Hepatocyte (in vitro differentiated cells): ENCODE measurements at regions not wholly inside any gene's neighbourhood (a gene's known extent, or its start where the extent isn't known, plus 50 kb on each side); places are given as distances from the start of the nearest gene placed in this dataset.

Experiments used
- DNase-seq: peaks from one replicate; pipeline ENCODE4 v3.0.0-alpha.2; 2016; ENCODE audit warnings: low spot score
- H2AFZ ChIP-seq: fragments of 200-600 bp; sonication (generic); 2 replicates; pipeline ENCODE4 v1.6.0; 2016; ENCODE audit warnings: antibody characterized with exemption, mild to moderate bottlenecking
- H3K27ac ChIP-seq: fragments of 200-600 bp; sonication (generic); 2 replicates; pipeline ENCODE4 v1.5.1; 2016; ENCODE audit warnings: mild to moderate bottlenecking
- H3K27me3 ChIP-seq: fragments of 200-600 bp; sonication (generic); 2 replicates; pipeline ENCODE4 v1.6.1; 2016
- H3K36me3 ChIP-seq: fragments of 200-600 bp; sonication (generic); replicated peaks from 2 replicates; pipeline ENCODE4 v1.5.1; 2016; ENCODE audit warnings: low read depth; ENCODE audit not compliant: insufficient read depth
- H3K4me1 ChIP-seq: fragments of 200-600 bp; sonication (generic); 2 replicates; pipeline ENCODE4 v1.5.1; 2016; ENCODE audit warnings: mild to moderate bottlenecking, moderate library complexity; ENCODE audit not compliant: insufficient read depth
- H3K4me2 ChIP-seq: fragments of 200-600 bp; sonication (generic); 2 replicates; pipeline ENCODE4 v1.6.0; 2016
- H3K4me3 ChIP-seq: fragments of 200-600 bp; sonication (generic); 2 replicates; pipeline ENCODE4 v1.5.1; 2016; ENCODE audit warnings: mild to moderate bottlenecking
- H3K79me2 ChIP-seq: fragments of 200-600 bp; sonication (generic); 2 replicates; pipeline ENCODE4 v1.6.0; 2017; ENCODE audit warnings: mild to moderate bottlenecking
- H3K9me2 ChIP-seq: fragments of 200-600 bp; sonication (generic); replicated peaks from 2 replicates; pipeline ENCODE4 v1.6.0; 2017; ENCODE audit warnings: mild to moderate bottlenecking; ENCODE audit not compliant: insufficient read depth
- H3K9me3 ChIP-seq: fragments of 200-600 bp; sonication (generic); 2 replicates; pipeline ENCODE4 v1.5.1; 2016; ENCODE audit warnings: low read depth, mild to moderate bottlenecking
- H4K20me1 ChIP-seq: fragments of 200-600 bp; sonication (generic); 2 replicates; pipeline ENCODE4 v1.6.0; 2016; ENCODE audit warnings: mild to moderate bottlenecking; ENCODE audit not compliant: insufficient read depth, poor library complexity, severe bottlenecking
- CTCF ChIP-seq: fragments of 200-600 bp; sonication (generic); IDR thresholded peaks from 2 replicates; pipeline ENCODE4 v1.5.1; 2016; ENCODE audit warnings: antibody characterized with exemption, mild to moderate bottlenecking; ENCODE audit not compliant: poor library complexity
- EZH2 ChIP-seq: fragments of 200-600 bp; sonication (generic); IDR thresholded peaks from 2 replicates; pipeline ENCODE4 v1.6.1; 2016; ENCODE audit warnings: antibody characterized with exemption, mild to moderate bottlenecking, borderline replicate concordance
- EZH2phosphoT487 ChIP-seq: fragments of 200-600 bp; sonication (generic); IDR thresholded peaks from one replicate; pipeline ENCODE4 v1.6.1; 2018; ENCODE audit warnings: antibody characterized with exemption, mild to moderate bottlenecking, low read depth, moderate library complexity; ENCODE audit not compliant: unreplicated experiment, severe bottlenecking
- WGBS: methylation state at CpG from one replicate; pipeline ENCODE4 v1.1.6; 2016; ENCODE audit warnings: low lambda C conversion rate; ENCODE audit errors: missing lambda C conversion rate; 5-methylcytosine and 5-hydroxymethylcytosine counted together

- Histone ChIP-seq H3K79me2 (no peaks in the 10 kb centered on the region), H3K4me1 (no peaks in the 10 kb centered on the region), H3K4me3 (no peak overlapping the region), H3K4me2 (no peak overlapping the region), H3K9me2 (no peaks in the 10 kb centered on the region), H3K27ac (no peak overlapping the region), H3K36me3 (no peaks in the 10 kb centered on the region), H3K9me3 (no peaks in the 10 kb centered on the region), H4K20me1 (no peaks in the 10 kb centered on the region), H2AFZ (no peak overlapping the region), H3K27me3 (no peaks in the 10 kb centered on the region)
- TF ChIP-seq EZH2phosphoT487 (no peak), EZH2 (no peak)
- no peak for DNase-seq
- whole genome bisulfite sequencing: 85% methylated on average over 4 of the region's 4 CpGs
Measured at GRCh38 chr11:42025121-42025803, 565.8 kb upstream of the LRRC4C start.

GRCh38 chr11:42034826-42035225, 575.4 kb upstream of the LRRC4C start:
- Histone ChIP-seq H3K9me3 (no peaks in the 10 kb centered on the region), H3K27ac (no peak overlapping the region), H3K4me1 (no peaks in the 10 kb centered on the region), H4K20me1 (no peaks in the 10 kb centered on the region), H2AFZ (no peak overlapping the region), H3K27me3 (no peaks in the 10 kb centered on the region), H3K36me3 (no peaks in the 10 kb centered on the region), H3K4me3 (no peak overlapping the region), H3K4me2 (no peak overlapping the region), H3K79me2 (no peaks in the 10 kb centered on the region), H3K9me2 (no peaks in the 10 kb centered on the region)
- DNase-seq: no peak
- TF ChIP-seq EZH2 (no peak), EZH2phosphoT487 (no peak), CTCF (no peak)

GRCh38 chr11:42036201-42036600, 576.7 kb upstream of the LRRC4C start:
- DNase-seq: no peak
- WGBS: 57% methylated on average over 2 of the region's 2 CpGs
- no peaks in the 10 kb centered on the region for H3K36me3 ChIP-seq
- H4K20me1 ChIP-seq: no peaks in the 10 kb centered on the region
- H2AFZ ChIP-seq: no peak overlapping the region
- H3K27me3 ChIP-seq: no peaks in the 10 kb centered on the region
- H3K9me2 ChIP-seq: no peaks in the 10 kb centered on the region
- no peaks in the 10 kb centered on the region for H3K4me1 ChIP-seq
- H3K4me2 ChIP-seq: no peak overlapping the region
- H3K4me3 ChIP-seq: no peak overlapping the region
- no peak for TF ChIP-seq EZH2phosphoT487
- no peak for TF ChIP-seq CTCF
- no peak for TF ChIP-seq EZH2
- H3K9me3 ChIP-seq: no peaks in the 10 kb centered on the region
- no peaks in the 10 kb centered on the region for H3K79me2 ChIP-seq
- H3K27ac ChIP-seq: no peak overlapping the region

GRCh38 chr11:42043312-42043711, 583.9 kb upstream of the LRRC4C start:
- Histone ChIP-seq H3K27ac (no peak overlapping the region), H3K36me3 (no peaks in the 10 kb centered on the region), H3K27me3 (no peaks in the 10 kb centered on the region), H3K79me2 (no peaks in the 10 kb centered on the region), H3K4me1 (no peaks in the 10 kb centered on the region), H3K9me2 (no peaks in the 10 kb centered on the region), H2AFZ (no peak overlapping the region), H3K9me3 (no peaks in the 10 kb centered on the region), H4K20me1 (no peaks in the 10 kb centered on the region), H3K4me2 (no peak overlapping the region), H3K4me3 (no peak overlapping the region)
- DNase-seq: no peak
- TF ChIP-seq EZH2 (no peak), EZH2phosphoT487 (no peak), CTCF (no peak)
